Loucy (cell line): ENCODE measurements at regions not wholly inside any gene's neighbourhood (a gene's known extent, or its start where the extent isn't known, plus 50 kb on each side); places are given as distances from the start of the nearest gene placed in this dataset.

Source experiments
- H2AFZ ChIP-seq: fragments of 200-600 bp; sonication (generic); 2 replicates; pipeline ENCODE4 v1.6.0; 2016; ENCODE audit warnings: antibody characterized with exemption, mild to moderate bottlenecking, low read length, moderate library complexity
- H3F3A ChIP-seq: fragments of 200-600 bp; 2 replicates; pipeline ENCODE4 v1.6.0; 2016; ENCODE audit warnings: antibody characterized with exemption, low read depth, mild to moderate bottlenecking
- H3K27me3 ChIP-seq: fragments of 200-600 bp; sonication (generic); 2 replicates; pipeline ENCODE4 v1.6.1; 2014; ENCODE audit warnings: low read length, mild to moderate bottlenecking; ENCODE audit not compliant: insufficient read depth, poor library complexity, severe bottlenecking
- H3K36me3 ChIP-seq: fragments of 200-600 bp; sonication (generic); 2 replicates; pipeline ENCODE4 v1.6.1; 2016; ENCODE audit warnings: low read length; ENCODE audit not compliant: insufficient read depth
- H3K4me1 ChIP-seq: fragments of 200-600 bp; sonication (generic); 2 replicates; pipeline ENCODE4 v1.5.1; 2014; ENCODE audit warnings: low read length, mild to moderate bottlenecking; ENCODE audit not compliant: insufficient read depth, poor library complexity, severe bottlenecking
- H3K4me2 ChIP-seq: fragments of 200-600 bp; sonication (generic); 2 replicates; pipeline ENCODE4 v1.6.0; 2014; ENCODE audit warnings: antibody characterized with exemption, low read length, low read depth, mild to moderate bottlenecking; ENCODE audit not compliant: poor library complexity, severe bottlenecking
- H3K4me3 ChIP-seq: fragments of 200-600 bp; sonication (generic); 2 replicates; pipeline ENCODE4 v1.5.1; 2014; ENCODE audit warnings: low read length, mild to moderate bottlenecking, mixed read lengths; ENCODE audit not compliant: poor library complexity, severe bottlenecking
- H3K79me2 ChIP-seq: fragments of 200-600 bp; sonication (generic); 2 replicates; pipeline ENCODE4 v1.6.1; 2014; ENCODE audit warnings: low read length; ENCODE audit not compliant: insufficient read depth
- H3K9ac ChIP-seq: fragments of 200-600 bp; sonication (generic); 2 replicates; pipeline ENCODE4 v1.6.0; 2014; ENCODE audit warnings: mild to moderate bottlenecking, low read depth, low read length, moderate library complexity; ENCODE audit not compliant: poor library complexity, severe bottlenecking
- H3K9me2 ChIP-seq: fragments of 200-600 bp; sonication (generic); replicated peaks from 2 replicates; pipeline ENCODE4 v1.6.1; 2016; ENCODE audit warnings: low read depth, low read length, mixed read lengths
- H3K9me3 ChIP-seq: fragments of 200-600 bp; sonication (generic); 2 replicates; pipeline ENCODE4 v1.6.1; 2014; ENCODE audit warnings: mild to moderate bottlenecking, antibody characterized with exemption, low read length, low read depth; ENCODE audit not compliant: insufficient read depth
- H4K20me1 ChIP-seq: fragments of 200-600 bp; sonication (generic); 2 replicates; pipeline ENCODE4 v1.6.0; 2014; ENCODE audit warnings: antibody characterized with exemption, low read length, mild to moderate bottlenecking; ENCODE audit not compliant: insufficient read depth, poor library complexity, severe bottlenecking
- CTCF ChIP-seq: fragments of 200-600 bp; sonication (generic); conservative IDR thresholded peaks from 2 replicates; pipeline ENCODE4 v1.5.1; 2014; ENCODE audit warnings: mild to moderate bottlenecking, antibody characterized with exemption, low read length
- EZH2phosphoT487 ChIP-seq: fragments of 200-600 bp; IDR thresholded peaks from 2 replicates; pipeline ENCODE4 v1.6.1; 2018; ENCODE audit warnings: antibody characterized with exemption, mild to moderate bottlenecking, moderate library complexity, borderline replicate concordance

GRCh38 chr2:21571686-21572085, 447.9 kb downstream of the TDRD15 start:
- H3F3A ChIP-seq = no peaks in the 10 kb centered on the region
- no peaks in the 10 kb centered on the region for H4K20me1 ChIP-seq
- no peaks in the 10 kb centered on the region for H3K4me1 ChIP-seq
- no peaks in the 10 kb centered on the region for H3K27me3 ChIP-seq
- H3K9me2 ChIP-seq = no peaks in the 10 kb centered on the region
- no peak overlapping the region for H2AFZ ChIP-seq
- H3K36me3 ChIP-seq = no peaks in the 10 kb centered on the region
- H3K9ac ChIP-seq = no peak overlapping the region
- H3K4me2 ChIP-seq = no peak overlapping the region
- H3K79me2 ChIP-seq = no peaks in the 10 kb centered on the region
- H3K9me3 ChIP-seq = no peaks in the 10 kb centered on the region
- no peak overlapping the region for H3K4me3 ChIP-seq
- no peak for TF ChIP-seq CTCF
- no peak for TF ChIP-seq EZH2phosphoT487

DNA sequence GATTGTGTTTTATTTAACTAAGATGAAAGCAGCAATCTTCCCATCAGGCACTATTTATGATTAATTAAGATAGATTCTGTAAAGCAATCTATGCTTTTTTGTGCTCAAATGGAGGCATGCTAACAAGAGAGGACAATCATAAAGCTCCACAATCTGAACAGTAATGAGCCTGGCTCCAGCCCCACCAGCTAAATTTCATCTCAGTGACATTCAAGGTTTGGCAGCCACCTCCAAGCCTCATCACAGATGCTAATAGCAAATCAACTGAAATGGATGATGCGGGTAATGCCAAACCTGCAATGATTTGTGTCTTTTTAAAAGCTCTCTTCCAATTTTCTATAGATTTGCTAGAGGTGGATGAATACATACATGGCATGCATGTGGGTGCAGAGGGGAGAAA, 456.6 kb downstream of the TDRD15 start:
- Histone ChIP-seq H3K9me2 (no peaks in the 10 kb centered on the region), H3K36me3 (no peaks in the 10 kb centered on the region), H3K4me2 (no peak overlapping the region), H3K9ac (no peak overlapping the region), H3K4me1 (no peaks in the 10 kb centered on the region), H4K20me1 (no peaks in the 10 kb centered on the region), H3K79me2 (no peaks in the 10 kb centered on the region), H2AFZ (no peak overlapping the region), H3K27me3 (no peaks in the 10 kb centered on the region), H3F3A (no peaks in the 10 kb centered on the region), H3K9me3 (no peaks in the 10 kb centered on the region), H3K4me3 (no peak overlapping the region)
- no peak for TF ChIP-seq EZH2phosphoT487
- TF ChIP-seq CTCF = no peak

DNA sequence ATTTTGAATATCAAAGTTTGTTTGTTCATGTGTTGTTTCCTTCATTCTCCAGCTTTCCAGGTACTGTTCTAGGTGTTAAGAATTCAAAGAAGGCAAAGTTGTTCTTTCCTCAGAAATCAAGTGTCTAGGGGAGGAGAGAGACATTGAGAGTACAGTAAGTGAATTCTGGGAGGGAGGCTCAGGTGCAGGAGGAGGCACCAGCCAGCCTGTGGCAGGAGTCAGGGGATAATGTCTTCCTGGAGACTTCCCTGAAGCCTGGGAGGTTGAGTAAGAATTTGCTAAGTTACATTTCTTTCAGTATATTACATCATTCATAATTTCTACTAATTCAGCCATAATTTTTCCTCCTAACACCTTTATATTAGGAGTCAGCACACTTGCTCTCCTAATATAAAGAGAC, 462.1 kb downstream of the TDRD15 start:
- no peaks in the 10 kb centered on the region for H3K9me3 ChIP-seq
- H3F3A ChIP-seq = no peaks in the 10 kb centered on the region
- H2AFZ ChIP-seq = no peak overlapping the region
- H3K4me1 ChIP-seq = no peaks in the 10 kb centered on the region
- H3K4me3 ChIP-seq = no peak overlapping the region
- no peaks in the 10 kb centered on the region for H3K27me3 ChIP-seq
- no peak overlapping the region for H3K4me2 ChIP-seq
- no peak for TF ChIP-seq CTCF
- TF ChIP-seq EZH2phosphoT487 = no peak
- H3K36me3 ChIP-seq = no peaks in the 10 kb centered on the region
- H3K9ac ChIP-seq = no peak overlapping the region
- no peaks in the 10 kb centered on the region for H3K9me2 ChIP-seq
- no peaks in the 10 kb centered on the region for H3K79me2 ChIP-seq
- H4K20me1 ChIP-seq = no peaks in the 10 kb centered on the region
